Hepatic stellate cell (primary cell): ENCODE measurements at regions not wholly inside any gene's neighbourhood (a gene's known extent, or its start where the extent isn't known, plus 50 kb on each side); places are given as distances from the start of the nearest gene placed in this dataset.
A peak's percentile ranks its signal among the peaks of the same experiment; 100 is the strongest.
"Not testable (repeated sequence)": the region's sequence is repeated elsewhere in the genome, so short reads cannot be mapped to it uniquely, and the experiment has no call there.

Experiments used
- DNase-seq: peaks from one replicate; pipeline ENCODE4 v3.0.0; 2011; ENCODE audit warnings: low spot score

GRCh38 chr5:8720506-8720905 lies 825.4 kb downstream of the SEMA5A start:
- no peak for DNase-seq

- DNase-seq, result no peak
These were observed 824.3 kb downstream of the SEMA5A start for GRCh38 chr5:8721536-8721935.

- no peak for DNase-seq
These were observed 819.4 kb downstream of the SEMA5A start for GRCh38 chr5:8726383-8727036.

GRCh38 chr5:8727396-8727795 lies 818.5 kb downstream of the SEMA5A start:
- DNase-seq, result no peak

- DNase-seq, result peak; percentile 14
These were observed 816.4 kb downstream of the SEMA5A start for GRCh38 chr5:8729437-8729836.

GRCh38 chr5:8730194-8730593 lies 815.7 kb downstream of the SEMA5A start:
- DNase-seq, result peak; percentile 24

- DNase-seq, result not testable (repeated sequence)
These were observed 814.8 kb downstream of the SEMA5A start for GRCh38 chr5:8731110-8731509.

- no peak for DNase-seq
These were observed 805.3 kb downstream of the SEMA5A start for GRCh38 chr5:8740595-8740994.

GRCh38 chr5:8749556-8749955 lies 796.3 kb downstream of the SEMA5A start:
- no peak for DNase-seq

GRCh38 chr5:8750100-8750499 lies 795.8 kb downstream of the SEMA5A start:
- DNase-seq, result no peak

GRCh38 chr5:8751971-8752370 lies 793.9 kb downstream of the SEMA5A start:
- DNase-seq, result no peak

- DNase-seq, result no peak
These were observed 793.3 kb downstream of the SEMA5A start for GRCh38 chr5:8752595-8752994.

- peak; percentile 22 for DNase-seq
These were observed 789.3 kb downstream of the SEMA5A start for GRCh38 chr5:8756498-8757084.

- no peak for DNase-seq
These were observed 780.0 kb downstream of the SEMA5A start for GRCh38 chr5:8765886-8766285.

- DNase-seq, result no peak
These were observed 779.4 kb downstream of the SEMA5A start for GRCh38 chr5:8766448-8766847.

GRCh38 chr5:8767111-8767510 lies 778.8 kb downstream of the SEMA5A start:
- no peak for DNase-seq

GRCh38 chr5:8767746-8768145 lies 778.1 kb downstream of the SEMA5A start:
- DNase-seq, result no peak

GRCh38 chr5:8769631-8770030 lies 776.2 kb downstream of the SEMA5A start:
- DNase-seq, result no peak

GRCh38 chr5:8770431-8770830 lies 775.4 kb downstream of the SEMA5A start:
- no peak for DNase-seq

- no peak for DNase-seq
These were observed 772.7 kb downstream of the SEMA5A start for GRCh38 chr5:8773046-8773615.

GRCh38 chr5:8784692-8785091 lies 761.2 kb downstream of the SEMA5A start:
- no peak for DNase-seq

GRCh38 chr5:8788246-8788645 lies 757.6 kb downstream of the SEMA5A start:
- DNase-seq, result no peak

- DNase-seq, result no peak
These were observed 740.2 kb downstream of the SEMA5A start for GRCh38 chr5:8805653-8806052.

GRCh38 chr5:8807636-8808035 lies 738.2 kb downstream of the SEMA5A start:
- DNase-seq, result no peak
